HPDE6-E6E7 (cell line): ENCODE measurements at regions not wholly inside any gene's neighbourhood (a gene's known extent, or its start where the extent isn't known, plus 50 kb on each side); places are given as distances from the start of the nearest gene placed in this dataset.
A peak's percentile ranks its signal among the peaks of the same experiment; 100 is the strongest.

Experiments
- DNase-seq: peaks from one replicate; pipeline ENCODE4 v3.0.0; 2011; ENCODE audit warnings: missing footprints; ENCODE audit errors: extremely low spot score

DNA sequence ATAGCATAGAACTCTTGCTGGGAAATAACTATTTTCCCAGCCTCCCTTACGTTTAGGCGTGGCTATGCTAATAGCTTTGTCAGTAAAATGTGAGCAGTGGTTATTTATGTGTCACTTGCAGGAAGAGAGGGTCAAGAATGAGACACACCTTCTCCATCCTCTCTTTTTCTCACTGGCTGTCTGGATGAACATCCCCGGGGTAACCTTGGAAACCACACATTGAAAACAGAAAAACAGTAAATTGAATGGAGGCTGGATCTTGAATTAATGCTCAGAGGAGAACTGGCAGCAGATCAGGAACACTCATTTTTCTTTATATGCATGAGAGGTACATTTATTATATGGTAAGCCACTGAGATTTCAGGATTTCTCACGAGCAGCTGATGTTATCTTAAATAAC, 127.6 kb downstream of the DNAJB9 start:
- no peak for DNase-seq

DNA sequence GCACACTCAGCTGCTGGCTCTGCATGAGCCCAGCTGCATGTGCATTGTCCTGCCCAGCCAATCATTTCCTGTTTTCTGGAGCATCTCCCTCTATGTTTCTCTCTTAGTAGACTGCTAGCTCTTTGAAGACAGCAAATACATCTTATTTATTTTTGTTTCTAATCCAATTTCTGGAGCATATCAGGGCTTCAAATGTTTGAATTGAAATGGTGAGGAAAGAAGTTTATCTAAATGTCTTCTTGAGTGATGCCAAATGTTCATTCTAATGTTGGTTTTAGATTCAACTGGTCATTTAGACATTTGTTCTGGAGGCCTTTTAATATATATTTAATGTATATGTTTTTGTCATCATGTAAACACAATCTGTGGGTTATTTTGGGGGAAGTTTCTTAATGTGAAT, 141.9 kb downstream of the DNAJB9 start:
- no peak for DNase-seq

DNA sequence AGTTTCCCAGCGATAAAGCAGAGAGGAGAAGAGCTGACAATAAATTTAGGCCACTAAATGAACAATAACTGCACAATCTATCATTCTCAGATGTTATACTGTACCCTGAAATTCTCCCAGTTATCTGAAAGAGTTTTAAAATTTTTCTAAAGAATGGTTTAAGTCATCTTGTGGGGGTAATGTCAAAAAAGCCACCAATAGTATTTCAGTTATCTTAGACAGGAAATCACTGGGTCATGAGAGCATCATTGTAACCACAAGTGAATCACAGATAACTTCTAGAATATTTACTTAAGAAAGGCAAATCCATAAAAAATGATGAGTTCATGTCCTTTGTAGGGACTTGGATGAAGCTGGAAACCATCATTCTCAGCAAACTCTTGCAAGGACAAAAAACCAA, 147.1 kb downstream of the DNAJB9 start:
- no peak for DNase-seq

DNA sequence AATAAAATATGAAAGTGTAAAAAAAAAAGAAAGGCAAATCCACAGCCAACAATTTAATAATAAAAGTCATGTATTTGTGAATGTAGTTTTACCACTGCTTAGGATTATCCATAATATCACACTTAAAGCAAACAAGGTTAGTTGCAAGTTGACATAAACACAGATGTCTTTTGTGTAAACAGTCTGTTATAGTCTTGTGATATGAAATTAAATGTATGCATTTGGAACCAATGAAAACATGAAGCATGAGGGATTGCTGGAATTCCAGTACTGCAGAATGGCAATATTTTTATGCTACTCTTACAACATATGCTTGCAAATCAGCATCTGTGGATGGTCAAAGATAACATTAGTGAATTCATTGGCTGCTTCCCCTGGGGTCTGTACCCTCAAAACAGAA, 148.1 kb downstream of the DNAJB9 start:
- DNase-seq = no peak

DNA sequence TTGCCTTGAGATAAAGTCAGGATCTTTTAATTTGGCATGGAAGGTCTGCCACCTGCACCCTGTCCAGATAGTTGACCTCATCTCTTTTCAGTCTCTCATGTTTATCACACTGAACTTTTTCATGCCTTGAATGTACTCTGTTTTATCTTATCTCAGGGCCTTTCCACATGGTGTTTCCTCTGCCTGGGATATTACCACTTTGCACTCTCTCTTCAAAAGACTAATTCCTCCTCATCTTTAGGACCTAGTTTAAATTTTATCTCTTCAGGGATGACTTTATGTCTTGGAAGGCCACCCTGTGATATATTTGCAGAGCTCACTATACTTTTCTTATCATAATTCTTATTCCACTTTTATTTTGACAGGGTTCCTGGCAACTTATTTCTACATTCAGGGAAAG, 150.0 kb downstream of the DNAJB9 start:
- no peak for DNase-seq

DNA sequence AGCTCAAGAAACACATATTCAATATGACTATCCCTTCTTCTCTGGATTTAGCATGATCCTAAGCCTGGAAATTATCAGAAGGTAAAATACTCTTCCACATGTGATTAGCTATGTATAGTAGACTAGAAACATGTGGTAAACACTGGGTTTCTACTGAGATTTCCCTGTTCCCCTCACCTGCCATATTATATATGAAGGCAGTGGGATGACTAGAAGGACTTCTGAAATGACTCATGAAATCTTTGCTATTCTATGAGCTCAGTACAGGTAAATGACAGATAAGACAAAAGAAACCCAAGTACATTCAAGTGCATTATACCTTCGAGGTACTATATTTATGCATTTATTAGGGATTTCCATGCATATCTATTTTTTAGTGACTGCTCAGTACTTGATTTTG, 152.9 kb downstream of the DNAJB9 start:
- no peak for DNase-seq

DNA sequence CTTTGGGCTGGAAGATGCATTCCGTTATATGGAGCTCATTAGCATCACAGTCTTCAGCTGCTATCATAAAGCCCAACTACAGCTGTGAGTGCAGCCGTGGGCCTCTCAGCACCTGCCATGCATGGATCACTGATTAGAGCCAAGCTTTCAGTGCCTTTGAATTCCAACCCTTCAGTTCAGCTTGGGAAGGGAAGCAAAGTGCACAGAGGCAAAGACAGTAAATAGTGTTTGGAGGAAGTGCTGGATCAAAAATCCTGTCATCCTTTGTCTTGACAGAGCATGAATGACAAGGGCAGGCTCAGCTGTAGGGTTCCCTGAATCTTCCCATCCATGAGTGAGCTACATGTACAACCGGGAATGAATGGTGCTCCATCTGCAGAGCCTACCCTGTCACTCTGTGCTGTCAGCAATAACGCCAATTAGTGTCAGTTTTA, 153.7 kb downstream of the DNAJB9 start:
- DNase-seq = no peak

DNA sequence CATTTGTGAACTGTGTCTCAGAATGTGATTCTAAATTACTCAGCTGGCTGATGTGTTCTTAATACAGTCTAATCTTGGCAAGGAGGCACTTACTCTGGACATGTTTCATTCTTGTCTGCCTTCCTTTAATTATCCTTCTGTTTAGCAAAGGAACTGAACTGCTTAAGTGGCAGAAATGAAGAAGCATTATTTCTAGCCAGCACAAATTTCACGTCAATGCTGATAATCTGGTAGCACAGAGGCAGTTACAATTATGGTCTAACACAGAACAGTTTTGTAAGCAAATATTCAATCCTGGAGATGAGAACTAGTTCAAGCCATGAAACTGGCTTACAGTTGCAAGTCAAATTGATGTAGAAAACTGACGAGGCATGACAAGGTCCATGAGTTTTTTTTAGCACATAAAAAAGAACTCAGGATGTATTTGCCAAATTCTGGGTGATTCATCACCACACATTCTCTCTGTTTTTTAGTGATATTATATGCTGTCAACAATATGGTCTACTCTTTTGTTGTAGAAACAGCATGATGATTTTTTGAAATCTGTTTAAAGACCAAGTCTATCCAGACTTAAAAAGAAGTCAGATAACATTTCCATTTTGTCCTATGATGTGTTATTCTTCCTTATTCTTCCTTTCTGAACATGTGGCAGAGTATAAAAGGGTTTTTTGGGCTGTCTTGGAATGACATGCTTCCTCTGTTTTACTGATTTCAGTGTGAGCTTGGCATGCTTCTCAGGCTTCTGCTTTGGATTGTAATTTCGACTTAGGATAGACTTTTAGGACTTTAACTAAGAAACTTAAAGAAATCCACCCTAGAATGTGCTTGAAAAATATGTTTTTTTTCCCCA, 154.8 kb downstream of the DNAJB9 start:
- no peak for DNase-seq

DNA sequence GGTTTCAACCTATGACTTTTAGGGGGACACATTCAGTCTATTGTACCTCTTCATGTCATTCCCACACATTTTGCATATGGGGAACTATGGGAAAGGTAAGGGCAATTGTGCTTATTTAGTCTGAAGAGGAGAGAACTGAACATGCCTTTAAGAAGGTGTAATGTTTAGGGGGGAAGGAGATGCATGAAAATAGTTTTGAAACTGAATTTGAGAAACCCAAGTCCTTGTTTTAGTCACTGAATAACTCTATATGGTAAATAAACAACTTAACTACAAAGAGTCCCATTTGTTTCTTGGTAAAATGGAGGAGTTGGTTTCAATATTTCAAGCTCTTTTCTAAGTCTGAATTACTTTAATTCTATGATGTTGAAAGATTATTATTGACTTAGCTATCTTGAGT, 166.1 kb downstream of the DNAJB9 start:
- DNase-seq = no peak

DNA sequence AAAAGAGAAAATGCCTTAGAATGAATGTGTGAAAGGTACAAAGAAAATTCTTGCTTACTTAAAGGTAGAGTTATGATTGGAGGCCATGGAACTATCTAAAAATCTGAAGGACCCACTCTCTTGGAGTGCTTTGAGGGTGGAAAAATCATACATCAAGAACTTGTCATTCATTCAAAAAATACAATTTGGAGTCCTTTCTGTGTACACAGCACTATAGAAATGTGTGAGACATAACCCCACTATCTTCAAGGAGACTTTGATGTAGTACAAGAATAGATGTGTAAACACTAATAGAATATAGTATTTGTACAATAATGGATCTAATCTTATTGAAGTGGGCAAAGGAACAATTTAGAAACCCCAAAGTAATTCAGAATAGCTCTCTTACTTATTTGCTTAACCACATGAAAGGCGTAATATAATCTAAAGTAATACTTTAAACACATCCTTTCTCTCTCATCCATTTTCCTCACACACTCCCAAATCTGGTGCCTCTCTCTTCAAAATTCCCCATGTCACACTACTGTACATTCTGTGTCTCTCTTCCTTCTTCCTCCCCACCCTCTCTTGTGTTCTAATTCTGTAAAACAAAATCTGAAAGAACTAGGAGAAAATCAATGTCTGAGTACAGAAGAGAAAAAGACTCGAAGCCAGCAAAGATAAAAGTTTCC, 166.7 kb downstream of the DNAJB9 start:
- no peak for DNase-seq

DNA sequence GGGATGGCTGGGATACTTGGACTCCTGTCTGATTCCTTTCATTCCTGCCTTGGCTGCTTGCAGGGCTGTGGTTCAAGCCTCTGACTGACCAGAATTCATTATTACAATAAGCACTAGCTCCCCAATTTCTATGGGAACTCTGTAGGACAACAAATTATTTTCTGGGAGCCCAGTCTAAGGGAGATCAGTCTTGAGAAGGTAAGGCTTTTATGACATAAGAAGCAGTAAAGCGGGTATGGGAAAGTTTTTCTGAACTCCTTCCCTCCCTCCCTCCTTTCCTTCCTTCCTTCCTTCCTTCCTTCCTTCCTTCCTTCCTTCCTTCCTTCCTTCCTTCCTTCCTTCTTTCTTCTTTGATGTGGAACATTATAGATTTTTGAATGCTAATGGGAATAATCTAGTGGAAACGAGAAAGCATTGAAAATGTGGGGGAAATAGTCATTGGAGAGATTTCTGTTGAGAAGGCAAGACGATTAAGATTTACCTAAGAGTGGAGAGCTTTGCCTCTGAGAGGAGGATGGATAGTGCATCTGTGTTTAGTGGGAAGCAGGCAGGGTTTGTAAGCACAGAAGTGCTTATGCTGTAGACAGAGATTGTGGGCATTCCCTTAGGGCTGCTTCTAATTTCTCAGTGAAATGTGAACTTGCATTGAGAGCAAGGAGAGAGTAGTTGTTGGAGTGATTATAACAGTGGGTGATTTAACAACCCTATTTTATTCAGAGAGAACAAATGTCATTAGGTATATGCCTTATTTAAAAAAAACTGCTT, 201.5 kb downstream of the DNAJB9 start:
- no peak for DNase-seq

DNA sequence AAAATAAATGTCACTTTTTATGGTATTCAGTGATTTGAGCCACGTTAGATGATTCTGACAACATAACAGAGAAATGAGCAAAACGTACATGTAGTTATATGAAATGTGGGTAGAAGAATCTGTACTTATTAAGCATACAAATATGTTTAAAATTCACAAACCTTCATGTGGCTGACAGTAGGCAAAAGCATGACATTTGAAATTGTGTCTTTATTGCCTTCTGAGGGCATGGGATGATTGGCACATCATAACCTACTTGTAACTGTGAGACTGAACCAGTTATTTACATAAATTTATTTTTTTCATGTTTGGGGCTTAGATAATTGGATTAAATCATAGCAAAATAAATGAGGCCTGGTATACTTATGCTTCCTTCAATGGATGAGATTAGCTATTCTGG, 202.2 kb downstream of the DNAJB9 start:
- DNase-seq = no peak

DNA sequence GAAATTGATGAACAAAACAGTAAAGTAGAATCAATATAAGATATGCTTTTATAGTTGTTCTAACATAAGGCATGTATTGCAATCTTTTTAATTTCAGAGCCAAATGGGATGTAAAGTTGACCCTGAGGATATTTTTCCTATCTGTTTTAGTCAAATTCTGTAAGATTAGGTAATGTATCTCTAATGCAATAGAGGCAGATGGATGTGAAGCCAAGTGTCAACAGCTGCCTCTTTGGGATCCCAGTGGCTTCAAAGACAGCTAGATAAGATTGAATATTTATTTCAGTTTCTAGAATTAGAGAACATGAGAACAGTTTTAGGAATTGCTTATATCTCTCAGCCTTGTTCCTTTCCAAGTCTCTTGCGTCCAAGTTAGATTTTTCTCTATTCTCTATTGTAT, 208.3 kb downstream of the DNAJB9 start:
- DNase-seq = no peak

DNA sequence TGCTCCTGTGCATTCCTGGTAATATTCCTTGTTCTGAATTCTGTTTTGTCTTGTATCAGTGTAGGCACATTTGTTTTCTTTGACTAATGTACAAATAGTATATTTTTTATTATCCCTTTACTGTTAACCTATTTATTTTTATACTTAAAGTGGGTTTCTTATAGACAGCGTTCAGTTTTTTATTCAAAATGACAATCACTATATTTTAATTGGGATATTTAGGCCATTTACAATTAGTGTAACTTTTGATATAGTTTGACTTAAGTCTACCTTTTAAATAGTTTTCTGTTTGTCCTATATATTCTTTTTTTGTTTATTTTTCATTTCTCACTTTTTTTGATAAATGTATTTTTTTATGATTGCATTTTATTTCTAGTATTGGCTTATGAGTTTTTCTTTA, 219.8 kb downstream of the DNAJB9 start:
- DNase-seq = no peak

DNA sequence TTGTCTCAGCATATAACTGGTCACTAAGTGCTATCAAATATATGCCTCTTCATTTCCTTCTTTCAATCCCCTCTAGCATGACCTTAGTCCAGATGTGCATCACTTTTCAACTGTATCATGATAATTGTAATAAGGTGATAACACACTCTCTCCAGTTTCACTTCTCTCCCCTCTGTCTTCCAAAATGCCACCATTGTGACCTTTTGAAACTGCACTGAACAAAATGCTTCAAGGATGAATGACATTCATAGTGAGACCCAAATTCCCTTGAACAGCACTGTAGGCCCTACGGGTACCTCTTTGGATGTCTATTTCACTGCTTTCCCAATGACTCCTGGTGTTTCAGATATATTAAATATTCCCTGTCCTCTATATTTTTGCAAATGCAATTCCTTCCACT, 224.8 kb downstream of the DNAJB9 start:
- DNase-seq = no peak

DNA sequence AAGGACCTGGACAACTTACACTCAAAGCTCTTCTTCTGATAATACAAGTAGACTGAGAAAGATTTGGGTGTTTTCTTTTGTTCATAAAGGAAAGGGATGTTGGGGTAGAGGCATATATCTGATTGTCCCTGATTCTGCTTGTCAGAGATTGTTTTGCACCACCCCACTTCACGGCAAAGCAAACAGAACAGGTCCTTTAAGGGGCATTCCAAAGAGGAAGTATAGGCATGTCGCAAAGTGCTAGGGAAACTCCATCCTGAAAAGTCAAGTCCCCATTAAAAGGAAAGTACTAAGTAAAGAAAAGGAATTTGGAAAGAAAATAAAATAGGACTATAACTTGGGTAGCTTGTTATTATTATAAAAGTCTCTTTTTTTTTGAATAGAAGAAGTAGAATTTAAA, 233.0 kb downstream of the DNAJB9 start:
- DNase-seq = no peak

DNA sequence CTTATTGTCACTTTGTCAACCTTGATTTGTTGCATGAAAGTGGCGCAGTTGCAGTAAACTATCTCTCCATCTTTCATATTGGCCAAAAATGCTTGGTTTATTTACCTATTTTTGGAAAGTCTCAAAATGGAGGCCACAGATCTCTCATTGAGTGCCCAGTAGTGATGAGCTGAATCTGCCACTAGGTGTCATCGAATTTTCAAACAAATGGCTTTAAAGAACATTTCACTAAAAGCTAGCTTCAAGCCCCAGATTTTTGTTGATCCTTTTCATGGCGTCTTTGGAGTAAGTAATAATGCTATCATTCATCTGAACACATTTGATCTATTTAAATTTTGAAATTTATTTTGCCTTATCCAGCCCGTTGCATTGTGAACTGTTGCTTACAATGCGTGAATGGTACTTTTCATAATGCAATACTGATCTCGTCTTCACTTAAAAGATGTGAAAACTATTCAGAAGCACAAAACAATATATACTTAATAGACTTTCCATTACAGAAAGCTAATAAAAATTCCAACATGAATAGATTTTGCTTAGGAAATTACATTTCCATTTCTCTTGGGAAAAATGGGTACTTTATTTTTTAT, 236.2 kb downstream of the DNAJB9 start:
- peak; percentile 16 for DNase-seq

DNA sequence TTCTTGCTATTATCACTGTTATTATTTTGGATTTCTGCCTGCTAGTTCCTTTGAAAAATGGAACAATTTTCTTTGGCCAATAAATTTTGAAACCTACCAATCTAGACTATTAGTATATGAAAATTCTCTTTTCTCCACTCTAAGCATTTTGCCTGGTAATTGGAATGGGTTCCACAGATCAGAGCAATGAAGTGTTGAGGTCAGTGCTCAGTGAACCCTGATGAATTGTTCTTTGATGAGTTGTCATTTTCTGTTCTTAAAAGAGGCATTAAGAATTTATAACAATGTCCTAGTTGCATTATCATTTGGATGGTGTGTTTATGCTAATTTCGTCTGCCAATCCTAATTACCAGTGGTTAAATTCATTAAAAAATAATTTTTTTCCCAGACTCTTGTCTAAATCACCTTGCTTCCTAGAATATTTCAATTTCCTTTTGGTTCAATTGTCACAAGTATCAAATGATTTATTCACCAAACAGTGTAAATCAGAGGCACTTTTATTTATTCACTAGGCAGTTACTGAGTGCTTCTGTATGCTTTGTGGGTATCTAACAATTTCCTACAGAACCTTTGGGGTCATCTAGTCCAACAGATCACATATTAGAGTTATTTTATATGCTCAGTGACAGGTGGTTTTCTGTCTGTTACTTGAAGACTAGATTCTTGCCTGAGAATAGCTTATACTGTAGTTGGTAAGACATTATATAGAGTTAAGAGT, 239.0 kb downstream of the DNAJB9 start:
- no peak for DNase-seq

DNA sequence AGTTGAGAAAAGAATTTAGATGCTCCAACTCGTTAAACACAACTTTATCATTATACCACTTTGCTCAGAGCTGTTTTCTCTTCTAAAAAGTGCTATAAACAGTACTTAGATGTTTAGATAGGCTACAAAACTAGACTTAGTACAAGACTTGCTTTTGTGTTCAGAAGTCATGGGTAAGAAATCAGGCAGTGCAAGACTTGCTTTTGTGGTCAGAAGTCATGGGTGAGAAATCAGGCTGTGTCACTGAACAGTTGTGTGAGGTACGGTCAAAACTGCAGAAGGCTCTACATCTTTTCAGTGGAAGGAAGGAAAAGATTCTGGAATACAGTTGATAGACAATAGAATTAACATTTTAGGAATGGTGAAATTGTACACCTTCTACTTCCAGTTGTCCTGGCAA, 239.7 kb downstream of the DNAJB9 start:
- no peak for DNase-seq

DNA sequence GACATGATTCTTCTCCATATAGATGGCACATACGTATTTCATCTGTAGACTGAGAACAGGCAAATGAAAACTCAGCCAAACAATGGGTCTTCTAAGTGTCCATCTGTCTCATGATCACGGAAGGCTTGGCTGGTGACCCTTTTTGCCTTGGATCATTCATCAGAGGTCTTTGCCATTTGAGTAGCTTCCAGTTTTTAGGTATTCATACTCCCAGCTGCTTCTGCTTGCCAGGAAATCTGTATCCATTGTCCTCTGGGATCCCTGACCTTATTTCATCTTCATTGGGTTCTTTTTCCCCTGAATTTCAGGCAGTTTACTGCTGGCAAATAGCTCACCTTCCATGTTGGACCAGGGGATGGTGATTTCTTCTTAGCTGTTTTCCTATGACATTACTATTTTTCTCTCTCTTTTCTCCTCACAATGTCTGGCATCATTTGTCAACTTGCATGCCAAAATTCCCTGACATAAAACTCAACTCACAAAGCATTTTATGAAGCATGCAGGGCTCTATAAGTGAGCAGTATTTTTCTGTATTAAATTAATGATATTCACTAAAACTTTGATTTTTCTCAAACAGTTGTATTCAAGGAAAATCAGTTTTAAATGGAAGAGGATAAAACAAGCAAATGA, 241.2 kb downstream of the DNAJB9 start:
- DNase-seq = no peak
